ENCODE measurements at regions not wholly inside any gene's neighbourhood (a gene's known extent, or its start where the extent isn't known, plus 50 kb on each side); places are given as distances from the start of the nearest gene placed in this dataset.

DNA sequence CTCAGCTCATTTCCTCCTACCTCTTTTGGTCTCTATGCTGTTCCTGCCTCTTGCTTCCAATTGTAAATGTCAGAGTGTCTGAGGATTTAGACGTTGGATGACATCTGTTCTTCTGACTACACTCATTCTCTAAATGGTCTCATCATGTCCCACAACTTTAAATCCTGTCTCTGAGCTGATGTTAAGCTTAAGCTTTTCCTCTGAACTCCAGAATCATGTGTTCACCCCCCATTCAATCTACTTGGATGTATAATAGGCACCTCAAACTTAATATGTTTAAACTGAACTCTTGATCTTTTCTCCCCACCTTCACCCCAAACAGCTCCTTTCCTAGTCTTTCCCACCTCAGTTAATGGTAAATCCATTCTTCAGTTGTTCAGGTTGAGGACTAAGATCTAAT, 433.6 kb downstream of the CSNK1G3 start:
- TF ChIP-seq EZH2 (conservative IDR thresholded peaks at IDR 0.05; ENCODE audit: low read depth, low read length) (no peak), JARID2 (CRISPR knock-in tag; IDR thresholded peaks at IDR 0.05; ENCODE audit: insufficient replicate concordance) (no peak)
- TF ChIP-seq, protein P1, sequence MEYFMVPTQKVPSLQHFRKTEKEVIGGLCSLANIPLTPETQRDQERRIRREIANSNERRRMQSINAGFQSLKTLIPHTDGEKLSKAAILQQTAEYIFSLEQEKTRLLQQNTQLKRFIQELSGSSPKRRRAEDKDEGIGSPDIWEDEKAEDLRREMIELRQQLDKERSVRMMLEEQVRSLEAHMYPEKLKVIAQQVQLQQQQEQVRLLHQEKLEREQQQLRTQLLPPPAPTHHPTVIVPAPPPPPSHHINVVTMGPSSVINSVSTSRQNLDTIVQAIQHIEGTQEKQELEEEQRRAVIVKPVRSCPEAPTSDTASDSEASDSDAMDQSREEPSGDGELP (IDR thresholded peaks at IDR 0.05; ENCODE audit: borderline replicate concordance, low read depth) = no peak
